ENCODE measurements at regions not wholly inside any gene's neighbourhood (a gene's known extent, or its start where the extent isn't known, plus 50 kb on each side); places are given as distances from the start of the nearest gene placed in this dataset.
A peak's percentile ranks its signal among the peaks of the same experiment; 100 is the strongest.
"Not testable (repeated sequence)": the region's sequence is repeated elsewhere in the genome, so short reads cannot be mapped to it uniquely, and the experiment has no call there.

DNA sequence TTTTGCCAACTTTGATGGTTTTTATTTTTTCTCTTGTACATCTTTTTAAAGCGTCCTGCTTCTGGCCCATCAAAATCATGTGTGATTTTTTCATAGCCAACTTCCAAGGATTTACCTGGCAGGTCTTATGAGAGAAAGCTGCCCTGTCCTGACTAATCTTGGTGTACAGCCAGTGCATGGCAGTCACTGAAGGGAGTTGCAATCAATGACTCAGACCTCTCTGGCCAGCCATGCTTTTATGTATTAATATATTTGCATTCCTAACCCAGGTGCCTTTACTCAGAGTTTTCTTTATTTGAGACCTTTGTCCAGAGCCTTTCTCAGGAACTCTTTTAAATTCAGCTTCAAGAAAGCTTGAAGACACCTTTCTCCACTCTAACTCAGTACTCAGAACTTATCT, 691.5 kb upstream of the HTR2C start:
- no peak for DNase-seq

GRCh38 chrX:113873056-113873455, 710.8 kb upstream of the HTR2C start:
- DNase-seq = no peak

- no peak for DNase-seq
Observed at GRCh38 chrX:113868711-113869110, 715.2 kb upstream of the HTR2C start.

- no peak for DNase-seq
Observed at GRCh38 chrX:113868177-113868576, 715.7 kb upstream of the HTR2C start.

- DNase-seq = no peak
Observed at GRCh38 chrX:113849408-113849807, 734.5 kb upstream of the HTR2C start.

DNA sequence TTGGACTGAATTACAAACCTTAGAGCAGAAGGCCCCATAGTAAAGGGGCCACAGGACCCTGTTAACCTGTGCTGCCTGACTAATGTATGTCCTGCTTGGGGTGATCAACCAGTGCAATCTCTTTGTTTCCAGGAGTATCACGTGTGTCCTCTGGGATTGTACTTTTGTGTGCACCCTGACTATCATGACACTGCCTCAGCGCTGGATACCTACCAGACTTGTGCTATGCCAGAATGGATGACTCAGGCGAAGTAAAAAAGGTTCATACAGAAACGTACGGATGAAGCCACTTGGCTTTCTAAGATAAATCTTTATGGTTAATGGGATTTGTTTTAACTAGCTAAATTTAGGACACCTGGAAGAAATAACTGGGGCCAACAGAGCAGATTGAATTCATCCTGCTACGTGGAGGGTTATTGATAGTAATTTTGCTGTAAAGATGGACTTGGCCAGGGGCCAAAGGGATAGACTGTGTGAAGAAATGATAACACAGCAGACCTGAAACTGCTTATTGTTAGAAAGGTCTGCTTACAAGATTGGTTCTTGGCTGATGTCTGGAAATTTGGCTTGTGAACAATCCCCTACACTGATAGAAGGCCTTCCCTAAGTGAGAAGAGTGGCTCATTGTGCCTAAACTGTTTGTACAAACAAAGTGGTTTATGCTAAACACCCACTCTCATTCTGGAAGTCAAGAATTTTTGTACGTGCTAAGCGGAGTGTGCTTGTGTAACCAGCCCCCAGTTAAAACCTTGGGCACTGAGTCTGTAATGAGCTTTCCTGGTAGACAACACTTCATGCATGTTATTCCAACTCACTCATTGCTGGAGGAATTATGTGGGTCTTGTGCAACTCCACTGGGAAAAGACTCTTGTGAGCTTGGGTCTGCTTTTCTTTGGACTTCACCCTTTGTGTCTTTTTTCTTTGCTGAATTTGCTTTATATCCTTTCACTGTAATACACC, 750.5 kb upstream of the HTR2C start:
- no peak for DNase-seq

DNA sequence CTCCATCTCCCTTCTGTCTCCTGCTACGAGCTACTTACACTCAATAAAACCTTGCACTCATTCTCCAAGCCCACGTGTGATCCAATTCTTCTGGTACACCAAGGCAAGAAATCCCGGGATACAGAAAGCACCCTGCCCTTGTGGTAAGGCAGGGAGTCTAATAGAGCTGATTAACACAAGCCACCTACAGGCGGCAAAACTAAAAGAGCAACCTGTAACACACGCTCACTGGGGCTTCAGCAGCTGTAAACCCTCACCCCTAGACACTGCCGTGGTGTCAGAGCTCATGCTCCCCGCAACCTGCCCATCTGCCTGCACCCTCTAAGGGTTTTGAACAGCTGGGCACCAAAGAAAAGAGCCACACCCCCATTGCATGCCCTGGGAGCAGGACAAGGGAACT, 755.4 kb upstream of the HTR2C start:
- DNase-seq = no peak

GRCh38 chrX:113818346-113818745, 765.5 kb upstream of the HTR2C start:
- no peak for DNase-seq

DNA sequence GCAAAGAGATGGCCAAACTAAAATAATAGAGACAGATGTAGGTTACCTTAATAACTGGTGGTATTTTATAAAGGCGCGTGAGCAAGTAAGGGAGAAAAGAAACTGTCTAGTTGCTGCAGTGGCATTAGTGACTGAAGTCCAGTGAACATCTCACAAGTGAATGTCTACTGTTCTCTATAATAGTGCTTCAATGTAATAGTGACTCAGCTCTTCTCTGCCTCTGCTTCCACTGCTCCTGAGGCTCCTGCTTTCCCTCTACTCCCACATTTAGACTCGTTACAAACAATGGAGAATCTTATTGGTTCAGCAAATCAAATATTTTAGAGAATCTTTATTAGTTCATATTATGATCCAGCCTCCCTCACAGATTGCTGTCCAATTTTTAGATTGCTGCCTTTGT, 779.1 kb upstream of the HTR2C start:
- no peak for DNase-seq

- DNase-seq = no peak
Observed at GRCh38 chrX:113804291-113804690, 779.6 kb upstream of the HTR2C start.

GRCh38 chrX:113802837-113803236, 781.0 kb upstream of the HTR2C start:
- DNase-seq = no peak

GRCh38 chrX:113800955-113801354, 782.9 kb upstream of the HTR2C start:
- no peak for DNase-seq

DNA sequence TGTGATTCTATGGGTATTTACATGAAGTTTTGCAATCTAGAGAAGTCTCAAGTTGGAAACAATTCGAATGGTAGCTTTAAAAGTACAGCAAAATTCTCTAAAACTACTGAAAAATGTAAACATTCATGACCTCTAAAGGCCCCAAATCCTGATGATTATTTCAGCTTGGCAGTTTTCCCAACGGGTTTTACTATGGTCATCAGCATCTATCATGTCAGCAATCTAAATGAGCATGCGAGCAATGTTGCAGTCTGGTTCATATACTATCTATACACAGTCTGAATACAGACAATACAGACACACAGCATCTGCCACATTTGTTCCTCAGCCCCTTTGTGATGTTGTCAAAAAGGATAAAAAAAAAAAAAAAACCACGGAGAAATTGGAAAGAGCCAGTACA, 790.3 kb upstream of the HTR2C start:
- peak; percentile 16 to 23 for DNase-seq

DNA sequence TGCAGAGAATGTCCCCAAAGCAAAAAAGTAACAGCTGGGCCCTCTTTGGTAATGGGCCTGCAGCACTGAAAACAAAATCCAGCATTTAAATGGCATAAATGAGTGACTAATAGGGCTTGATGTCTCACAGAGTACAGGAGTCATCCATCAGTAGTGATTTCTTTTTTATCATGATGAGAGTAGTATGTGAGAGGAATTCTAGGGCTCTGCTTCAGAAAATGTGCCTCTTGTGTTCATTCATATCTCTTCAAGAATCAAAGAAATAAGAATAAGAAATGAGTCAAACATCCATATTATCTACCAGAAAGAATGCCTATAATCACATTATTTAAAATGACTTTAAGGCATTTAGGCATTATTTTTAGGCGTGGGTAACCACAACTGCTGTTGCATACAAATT, 792.9 kb upstream of the HTR2C start:
- DNase-seq = no peak

GRCh38 chrX:113784754-113785153, 799.1 kb upstream of the HTR2C start:
- not testable (repeated sequence) for DNase-seq

- DNase-seq = no peak
Observed at GRCh38 chrX:113770806-113771205, 813.1 kb upstream of the HTR2C start.

DNA sequence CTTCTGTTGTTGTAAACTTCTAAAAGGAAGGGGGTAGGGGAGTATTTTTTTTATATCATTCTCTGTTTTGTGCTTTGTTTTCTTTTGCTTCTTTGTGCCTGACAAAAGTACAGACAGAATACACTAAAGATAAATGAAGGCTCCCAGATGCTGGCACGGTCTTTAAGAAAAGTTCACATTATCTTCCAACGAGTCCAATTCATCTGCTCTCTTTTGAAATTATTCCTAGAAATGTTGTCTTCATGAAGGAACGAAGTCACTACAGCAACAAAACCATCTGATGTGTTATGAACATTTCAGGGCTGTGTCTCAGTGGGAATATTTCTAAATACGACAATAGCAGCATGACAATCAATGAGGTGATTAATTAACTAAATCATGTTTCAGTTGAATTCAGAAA, 813.8 kb upstream of the HTR2C start:
- no peak for DNase-seq

DNA sequence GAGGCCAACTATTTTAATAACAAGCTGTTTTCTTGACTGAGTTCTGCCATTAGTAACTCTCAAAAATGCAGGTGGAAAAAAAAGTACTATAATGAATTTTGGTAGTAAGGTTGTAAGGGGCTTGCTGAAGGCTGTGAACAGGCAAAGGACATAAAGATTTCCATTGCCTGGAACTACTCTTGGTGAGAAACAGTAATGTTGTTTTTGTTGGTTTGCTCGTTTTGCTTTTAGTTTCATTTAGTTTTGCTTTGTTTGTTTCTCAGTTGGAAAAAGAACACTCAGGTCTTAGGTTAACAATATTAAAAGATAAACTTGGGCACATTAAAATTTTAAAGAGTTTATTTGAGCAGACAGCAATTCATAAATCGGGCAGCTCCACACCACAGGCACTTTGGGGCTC, 824.5 kb upstream of the HTR2C start:
- no peak for DNase-seq

DNA sequence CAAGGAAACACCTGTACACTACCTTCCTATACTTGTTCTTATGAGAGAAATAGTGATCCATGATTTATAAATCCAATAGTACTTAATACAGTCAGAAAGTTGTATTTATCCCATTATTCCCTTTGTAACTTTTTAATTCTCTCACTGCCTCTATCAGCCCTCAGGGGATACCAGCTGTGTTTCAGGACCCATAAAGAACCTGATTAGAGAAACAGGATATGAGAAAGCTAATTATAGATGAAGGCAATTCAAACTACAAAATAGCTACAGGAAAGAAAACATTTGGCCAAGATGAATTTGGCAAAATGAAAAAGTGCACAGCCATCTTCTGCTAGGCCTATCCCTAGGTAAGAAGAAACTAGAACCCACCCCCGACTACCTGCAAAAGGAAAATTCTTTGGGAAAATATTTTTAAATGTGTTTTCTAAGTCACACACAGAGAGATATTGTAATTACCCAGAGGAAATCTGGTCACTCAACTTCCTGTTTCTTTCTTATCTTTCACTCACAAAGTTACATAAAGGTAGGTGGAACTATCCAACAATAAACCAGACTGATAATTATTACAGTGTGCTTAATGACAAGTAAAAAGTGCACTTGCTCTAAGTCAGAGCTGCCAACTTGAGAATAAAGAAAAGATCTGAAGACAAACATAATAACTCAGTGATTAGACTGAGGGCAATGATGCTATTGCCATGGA, 836.5 kb upstream of the HTR2C start:
- no peak for DNase-seq

- no peak for DNase-seq
Observed at GRCh38 chrX:113743069-113743468, 840.8 kb upstream of the HTR2C start.

DNA sequence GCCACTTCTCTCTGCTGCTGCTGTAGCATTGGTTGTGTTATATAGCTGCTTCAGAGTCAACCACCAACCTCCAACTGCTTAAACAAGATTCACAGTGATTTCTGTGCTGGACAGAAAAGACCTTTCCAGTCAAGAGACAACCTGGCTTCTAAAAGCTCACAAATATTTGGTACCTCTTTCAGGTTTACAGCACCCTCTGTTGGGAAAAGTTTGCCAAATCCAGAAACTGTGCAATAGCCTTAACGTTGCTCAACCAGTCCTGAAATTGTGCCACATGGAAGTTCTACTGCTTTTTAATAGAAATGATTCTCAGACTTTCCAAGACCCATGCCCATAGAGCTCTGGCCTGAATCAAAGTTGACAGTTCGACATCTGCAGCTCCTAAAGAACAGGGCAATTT, 842.1 kb upstream of the HTR2C start:
- DNase-seq = no peak

DNA sequence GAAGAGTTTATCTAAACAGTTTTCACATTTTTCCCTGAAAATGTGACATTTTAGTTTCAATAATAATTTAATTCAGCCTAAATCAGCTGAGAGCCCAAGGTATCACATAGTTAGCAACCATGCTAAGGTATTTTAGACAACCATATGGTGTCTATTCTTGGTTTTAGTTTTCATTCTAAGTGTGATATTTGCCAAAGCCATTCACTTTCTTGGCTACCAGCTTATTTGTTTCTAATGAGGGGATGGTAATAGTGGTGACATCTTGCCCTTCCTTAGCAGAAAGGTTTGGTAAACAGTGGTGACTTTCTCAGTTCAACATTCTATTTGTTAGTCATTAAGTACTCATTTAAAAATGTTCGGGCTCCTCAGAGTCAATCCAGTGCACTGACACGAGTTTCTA, 854.9 kb upstream of the HTR2C start:
- DNase-seq = no peak

DNA sequence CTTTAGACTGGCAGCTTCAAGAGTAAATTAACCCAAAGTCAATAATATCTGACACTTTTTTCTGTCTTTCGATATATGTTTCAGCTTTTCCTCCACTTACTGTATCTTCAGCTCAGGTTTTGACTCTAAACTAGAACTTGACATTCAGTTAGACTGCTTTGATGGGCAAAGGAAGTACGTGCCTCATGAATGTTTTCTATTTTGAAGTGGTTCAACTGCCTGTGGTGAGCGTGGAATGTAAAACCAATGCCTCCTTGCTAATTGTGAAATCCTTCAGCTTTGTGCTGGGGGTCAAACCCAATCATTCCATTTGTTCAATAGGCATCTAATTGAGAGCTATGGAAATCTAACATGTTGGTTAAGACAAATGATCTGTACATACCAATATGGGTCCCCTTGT, 857.0 kb upstream of the HTR2C start:
- DNase-seq = no peak

- no peak for DNase-seq
Observed at GRCh38 chrX:113726466-113726865, 857.4 kb upstream of the HTR2C start.
